GM12891 (cell line): ENCODE measurements at regions not wholly inside any gene's neighbourhood (a gene's known extent, or its start where the extent isn't known, plus 50 kb on each side); places are given as distances from the start of the nearest gene placed in this dataset.
"Not testable (repeated sequence)": the region's sequence is repeated elsewhere in the genome, so short reads cannot be mapped to it uniquely, and the experiment has no call there.

Experiments
- POLR2A ChIP-seq: IDR thresholded peaks from 2 replicates; pipeline ENCODE4 v1.6.1; 2011; ENCODE audit warnings: low read depth, low read length, control low read depth
- SPI1 ChIP-seq: IDR thresholded peaks from 2 replicates; pipeline ENCODE4 v1.6.1; 2011; ENCODE audit warnings: low read depth, low read length, control low read depth
- TAF1 ChIP-seq: IDR thresholded peaks from 2 replicates; pipeline ENCODE4 v1.6.1; 2011; ENCODE audit warnings: low read depth, low read length, control low read depth

GRCh38 chr9:105000529-105000928 is 72.6 kb upstream of the ABCA1 start:
- TF ChIP-seq POLR2A, SPI1, TAF1: not testable (repeated sequence)
